HEK293 (cell line): ENCODE measurements at regions not wholly inside any gene's neighbourhood (a gene's known extent, or its start where the extent isn't known, plus 50 kb on each side); places are given as distances from the start of the nearest gene placed in this dataset.

Source experiments
- BCL11A ChIP-seq: fragments of 450-650 bp; formaldehyde crosslinking; IDR thresholded peaks from 2 replicates; pipeline ENCODE4 v1.5.1; 2016; ENCODE audit warnings: low read depth, missing biosample characterization, missing genetic modification characterization
- ZBTB48 ChIP-seq: fragments of 450-650 bp; formaldehyde crosslinking; IDR thresholded peaks from 2 replicates; pipeline ENCODE4 v1.5.1; 2016; ENCODE audit warnings: missing biosample characterization, missing genetic modification characterization
- ZNF274 ChIP-seq, 2 experiments: fragments of 200-500 bp in 1 of 2; fragments of 450-650 bp in 1 of 2; sonication (Bioruptor generic) in 1 of 2; formaldehyde crosslinking in 1 of 2; IDR thresholded peaks; 2 replicates each; pipeline versions ENCODE4 v1.5.1 to v1.6.1; 2014 to 2016; ENCODE audit warnings: borderline replicate concordance in 1 of 2, inconsistent platforms in 1 of 2, low read length in 1 of 2, missing biosample characterization in 1 of 2, missing genetic modification characterization in 1 of 2
- ZNF292 ChIP-seq: fragments of 450-650 bp; formaldehyde crosslinking; IDR thresholded peaks from 2 replicates; pipeline ENCODE4 v1.5.1; 2016; ENCODE audit warnings: low read depth, missing biosample characterization, missing genetic modification characterization, borderline replicate concordance
- ZNF354C ChIP-seq: fragments of 450-650 bp; formaldehyde crosslinking; IDR thresholded peaks from 2 replicates; pipeline ENCODE4 v1.5.1; 2016; ENCODE audit warnings: missing biosample characterization, missing genetic modification characterization, low read depth, borderline replicate concordance
- ZNF549 ChIP-seq: fragments of 450-650 bp; IDR thresholded peaks from 2 replicates; pipeline ENCODE4 v1.5.1; 2018; ENCODE audit warnings: missing biosample characterization, missing genetic modification characterization, mild to moderate bottlenecking, inconsistent platforms, moderate library complexity
- ZNF600 ChIP-seq: fragments of 450-650 bp; formaldehyde crosslinking; IDR thresholded peaks from 2 replicates; pipeline ENCODE4 v1.5.1; 2016; ENCODE audit warnings: missing biosample characterization, missing genetic modification characterization
- ZNF776 ChIP-seq: fragments of 450-650 bp; formaldehyde crosslinking; IDR thresholded peaks from 2 replicates; pipeline ENCODE4 v1.5.0; 2017; ENCODE audit warnings: missing biosample characterization, missing genetic modification characterization, borderline replicate concordance
- TF ChIP-seq, protein P1 (sequence below): fragments of 450-650 bp; formaldehyde crosslinking; IDR thresholded peaks from 2 replicates; pipeline ENCODE4 v1.5.1; 2016; ENCODE audit warnings: missing biosample characterization, missing genetic modification characterization
- TF ChIP-seq, protein P2 (sequence below): fragments of 450-650 bp; formaldehyde crosslinking; optimal IDR thresholded peaks from 2 replicates; pipeline ENCODE3; 2016; ENCODE audit warnings: missing biosample characterization, mild to moderate bottlenecking, missing genetic modification characterization

DNA sequence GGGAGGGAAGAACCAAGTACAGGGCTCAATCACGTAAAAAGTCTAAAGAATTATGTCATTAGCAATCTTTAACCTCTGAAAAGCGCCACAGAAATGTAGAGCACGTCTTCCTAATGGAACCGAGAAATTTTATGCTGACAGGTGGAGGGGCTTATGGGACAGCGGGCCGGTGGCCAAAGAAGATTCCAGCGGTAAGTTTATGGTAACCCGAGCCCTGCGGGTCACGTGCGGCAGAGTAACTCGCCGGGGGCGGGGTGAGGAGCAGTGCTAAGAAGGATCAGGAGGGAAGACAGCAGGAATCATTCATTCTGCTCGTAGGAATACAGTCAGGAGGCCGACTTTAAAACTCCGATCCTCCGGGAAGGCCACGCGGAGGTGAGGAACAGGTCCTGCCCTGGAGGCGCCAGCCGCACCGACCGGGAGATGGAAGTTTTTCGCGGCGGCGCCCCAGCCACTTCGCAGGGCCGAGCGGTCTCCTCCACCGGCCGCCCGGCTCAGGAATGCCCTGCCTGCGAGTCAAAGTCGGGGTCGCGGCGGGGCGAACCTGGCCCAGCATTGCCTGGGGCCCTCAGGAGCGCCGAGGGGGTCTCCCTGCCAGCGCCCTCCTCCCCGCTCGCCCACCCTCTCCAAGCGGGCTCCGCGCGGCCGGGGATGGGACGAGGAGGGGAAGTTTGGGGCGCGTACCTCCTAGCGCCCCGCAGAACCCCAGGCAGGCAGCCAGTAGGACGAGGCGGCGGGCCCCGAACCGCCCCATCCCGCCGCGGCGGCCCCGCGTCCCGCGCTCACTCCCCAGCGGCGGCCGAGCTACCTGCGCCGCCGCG, 101.8 kb downstream of the ESM1 start:
- TF ChIP-seq ZNF549 (tag by site-specific recombination) (no peak), ZNF600 (tag by site-specific recombination) (no peak), ZNF274 (IDR thresholded peaks at IDR 0.05; ENCODE audit: low read length) (no peak), ZNF274 (tag by site-specific recombination; IDR thresholded peaks at IDR 0.05; ENCODE audit: borderline replicate concordance) (no peak), ZNF292 (no peak), ZNF354C (no peak), ZBTB48 (no peak), ZNF776 (tag by site-specific recombination) (no peak), BCL11A (tag by site-specific recombination) (no peak)
- TF ChIP-seq, protein P1, sequence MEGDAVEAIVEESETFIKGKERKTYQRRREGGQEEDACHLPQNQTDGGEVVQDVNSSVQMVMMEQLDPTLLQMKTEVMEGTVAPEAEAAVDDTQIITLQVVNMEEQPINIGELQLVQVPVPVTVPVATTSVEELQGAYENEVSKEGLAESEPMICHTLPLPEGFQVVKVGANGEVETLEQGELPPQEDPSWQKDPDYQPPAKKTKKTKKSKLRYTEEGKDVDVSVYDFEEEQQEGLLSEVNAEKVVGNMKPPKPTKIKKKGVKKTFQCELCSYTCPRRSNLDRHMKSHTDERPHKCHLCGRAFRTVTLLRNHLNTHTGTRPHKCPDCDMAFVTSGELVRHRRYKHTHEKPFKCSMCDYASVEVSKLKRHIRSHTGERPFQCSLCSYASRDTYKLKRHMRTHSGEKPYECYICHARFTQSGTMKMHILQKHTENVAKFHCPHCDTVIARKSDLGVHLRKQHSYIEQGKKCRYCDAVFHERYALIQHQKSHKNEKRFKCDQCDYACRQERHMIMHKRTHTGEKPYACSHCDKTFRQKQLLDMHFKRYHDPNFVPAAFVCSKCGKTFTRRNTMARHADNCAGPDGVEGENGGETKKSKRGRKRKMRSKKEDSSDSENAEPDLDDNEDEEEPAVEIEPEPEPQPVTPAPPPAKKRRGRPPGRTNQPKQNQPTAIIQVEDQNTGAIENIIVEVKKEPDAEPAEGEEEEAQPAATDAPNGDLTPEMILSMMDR (tag by site-specific recombination) = no peak
- TF ChIP-seq, protein P2, sequence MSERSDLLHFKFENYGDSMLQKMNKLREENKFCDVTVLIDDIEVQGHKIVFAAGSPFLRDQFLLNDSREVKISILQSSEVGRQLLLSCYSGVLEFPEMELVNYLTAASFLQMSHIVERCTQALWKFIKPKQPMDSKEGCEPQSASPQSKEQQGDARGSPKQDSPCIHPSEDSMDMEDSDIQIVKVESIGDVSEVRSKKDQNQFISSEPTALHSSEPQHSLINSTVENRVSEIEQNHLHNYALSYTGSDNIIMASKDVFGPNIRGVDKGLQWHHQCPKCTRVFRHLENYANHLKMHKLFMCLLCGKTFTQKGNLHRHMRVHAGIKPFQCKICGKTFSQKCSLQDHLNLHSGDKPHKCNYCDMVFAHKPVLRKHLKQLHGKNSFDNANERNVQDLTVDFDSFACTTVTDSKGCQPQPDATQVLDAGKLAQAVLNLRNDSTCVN (tag by site-specific recombination) = no peak
